NCI-H2196 (cell line): ENCODE measurements at regions not wholly inside any gene's neighbourhood (a gene's known extent, or its start where the extent isn't known, plus 50 kb on each side); places are given as distances from the start of the nearest gene placed in this dataset.

Source experiments
- DNase-seq: peaks from one replicate; lab custom pipeline; 2025; ENCODE audit not compliant: unreplicated experiment; lab: John Stamatoyannopoulos, UW

DNA sequence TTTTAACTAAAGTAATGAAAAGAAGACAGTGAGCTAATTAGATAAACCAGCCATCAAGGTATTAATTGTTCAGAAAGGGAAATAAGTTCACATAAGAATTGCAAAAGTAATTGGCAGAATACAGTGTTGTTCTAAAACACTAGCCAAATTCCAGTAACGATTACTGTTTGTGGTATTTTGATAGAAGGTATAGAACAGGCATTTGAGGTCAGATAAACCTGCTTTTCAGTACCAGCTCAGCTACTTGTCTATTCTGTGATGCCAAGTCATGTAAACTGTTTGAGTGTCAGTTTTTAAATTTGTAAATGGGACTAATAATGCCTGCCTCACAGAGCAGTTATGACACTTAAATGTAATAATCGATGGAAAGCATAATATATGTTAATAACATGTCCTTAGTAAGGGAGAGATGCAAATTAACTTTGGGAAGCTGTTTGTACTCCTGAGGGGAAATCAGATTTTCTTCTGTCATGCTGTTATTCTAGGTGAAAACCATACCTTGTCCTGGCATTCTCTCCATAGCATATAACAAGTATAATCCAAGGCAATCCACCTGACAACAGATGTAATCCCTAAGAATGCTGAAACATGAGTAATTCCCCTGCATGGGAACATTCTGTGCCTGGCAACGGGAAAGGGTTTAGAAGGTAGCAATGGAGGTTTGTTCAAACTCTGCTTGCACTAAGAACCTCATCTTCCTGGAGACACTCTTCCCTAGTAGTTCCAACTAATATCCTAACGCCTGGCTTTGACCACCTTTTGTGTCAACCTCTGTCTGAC lies 509.5 kb upstream of the PAPPA start:
- no peak for DNase-seq

- no peak for DNase-seq
Measured at GRCh38 chr9:115649991-115650472, 503.6 kb upstream of the PAPPA start.

GRCh38 chr9:115650768-115651167 lies 502.8 kb upstream of the PAPPA start:
- DNase-seq = no peak

DNA sequence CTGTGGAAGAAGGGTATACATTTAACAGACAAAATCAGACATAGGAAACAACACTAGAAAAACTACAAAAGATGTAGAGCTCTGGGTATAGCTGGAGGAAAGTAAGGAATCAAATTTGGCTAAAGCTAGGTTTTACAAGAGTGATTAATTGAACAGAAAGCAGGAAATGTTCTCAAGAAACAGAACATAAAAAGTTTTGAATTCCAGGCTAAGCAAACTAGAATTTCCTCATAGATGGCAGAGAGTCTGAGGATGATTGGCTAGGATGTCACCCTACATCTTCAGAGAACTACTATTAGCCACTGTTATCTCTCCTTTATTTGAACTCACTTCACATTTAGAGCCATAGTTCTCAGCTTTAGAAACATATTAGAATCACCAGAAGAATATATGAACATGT lies 502.1 kb upstream of the PAPPA start:
- no peak for DNase-seq

DNA sequence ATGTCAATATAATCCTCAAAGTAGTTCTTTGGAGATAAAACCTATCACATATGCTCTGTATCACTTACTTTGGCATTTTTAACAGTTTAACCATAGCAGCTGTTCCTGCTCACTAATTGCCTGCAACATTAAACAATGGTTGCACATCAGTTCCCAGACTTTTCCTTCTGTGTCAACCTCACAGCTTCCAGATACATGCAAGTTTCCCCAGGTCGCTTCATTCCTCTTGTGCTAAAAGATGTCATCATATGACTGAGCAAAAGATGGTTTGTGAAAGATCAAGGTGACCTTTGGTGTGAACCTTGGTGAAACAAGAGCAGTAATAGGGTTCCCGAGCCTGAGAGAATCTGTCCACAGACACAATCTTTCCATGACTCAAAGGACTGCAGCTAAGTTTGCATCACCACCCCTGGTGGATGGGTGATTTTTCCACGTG lies 500.4 kb upstream of the PAPPA start:
- no peak for DNase-seq

DNA sequence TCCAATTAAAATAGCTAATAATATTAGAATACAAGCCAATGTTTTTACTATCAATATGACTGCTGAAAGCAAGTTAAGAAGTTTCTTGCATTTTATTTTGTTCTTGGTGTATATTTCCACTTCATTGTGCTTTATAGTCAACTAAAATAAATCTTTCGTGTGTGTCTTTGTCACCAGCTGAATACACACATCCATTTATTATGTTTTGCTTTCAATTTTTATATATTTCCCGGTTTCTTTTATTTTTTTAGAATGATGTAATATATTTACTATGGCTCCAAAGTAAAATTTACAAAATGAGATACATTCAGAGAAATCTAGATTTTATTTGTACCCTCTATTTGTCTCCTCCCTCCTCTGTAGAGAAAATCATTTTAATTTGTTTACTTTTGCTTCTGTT lies 495.9 kb upstream of the PAPPA start:
- no peak for DNase-seq

GRCh38 chr9:115665519-115665918 lies 488.1 kb upstream of the PAPPA start:
- DNase-seq = no peak

DNA sequence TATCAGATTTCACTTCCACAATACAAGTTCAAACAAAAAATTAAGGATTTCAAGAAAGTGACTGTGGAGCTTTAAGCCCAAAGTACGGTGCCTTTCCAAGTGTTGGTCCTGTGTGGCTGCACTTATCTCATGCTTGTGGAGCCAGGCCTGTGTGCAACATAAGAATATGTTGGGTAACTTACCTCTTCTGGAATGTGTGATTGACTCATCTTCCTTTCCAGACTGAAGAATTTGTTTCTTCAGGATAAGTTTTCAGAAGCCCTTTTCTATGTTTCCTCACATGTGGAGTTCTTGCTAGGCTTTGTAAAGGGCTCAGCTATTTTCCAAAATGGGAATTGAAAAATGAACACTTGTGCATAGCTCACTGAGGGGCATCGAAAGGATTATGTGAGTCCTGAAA lies 485.1 kb upstream of the PAPPA start:
- no peak for DNase-seq

DNA sequence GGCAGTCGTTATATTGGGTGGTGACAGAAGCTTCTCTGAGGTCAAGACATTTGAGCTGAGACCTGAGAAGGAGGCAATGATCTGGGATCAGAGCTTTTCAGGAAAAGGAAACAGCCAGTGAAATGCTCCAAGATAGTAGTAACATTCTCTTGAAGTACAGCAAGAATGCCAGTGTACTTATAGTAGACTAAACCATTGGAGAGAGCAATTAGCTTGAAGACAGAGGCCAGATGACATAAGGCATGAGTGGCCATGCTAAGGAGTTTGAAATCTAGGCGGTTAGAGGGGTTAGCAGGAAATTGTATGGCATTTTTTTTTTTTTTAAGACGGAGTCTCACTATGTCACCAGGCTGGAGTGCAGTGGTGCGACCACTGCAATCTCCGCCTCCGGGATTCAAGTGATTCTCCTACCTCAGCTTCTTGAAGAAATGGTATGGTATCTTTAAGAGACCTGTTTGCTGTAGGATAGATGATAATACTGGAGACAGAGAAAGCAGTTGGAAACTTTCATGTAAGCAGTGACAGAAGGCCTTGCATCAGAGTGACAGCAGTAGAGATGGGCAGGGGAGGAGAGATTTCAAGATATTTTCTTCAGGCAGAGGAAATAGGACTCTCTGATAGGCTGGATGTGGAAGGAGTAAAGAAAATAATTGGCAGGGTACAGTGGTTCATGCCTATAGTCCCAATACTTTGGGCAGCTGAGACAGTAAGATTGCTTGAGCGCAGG lies 482.2 kb upstream of the PAPPA start:
- DNase-seq = no peak

DNA sequence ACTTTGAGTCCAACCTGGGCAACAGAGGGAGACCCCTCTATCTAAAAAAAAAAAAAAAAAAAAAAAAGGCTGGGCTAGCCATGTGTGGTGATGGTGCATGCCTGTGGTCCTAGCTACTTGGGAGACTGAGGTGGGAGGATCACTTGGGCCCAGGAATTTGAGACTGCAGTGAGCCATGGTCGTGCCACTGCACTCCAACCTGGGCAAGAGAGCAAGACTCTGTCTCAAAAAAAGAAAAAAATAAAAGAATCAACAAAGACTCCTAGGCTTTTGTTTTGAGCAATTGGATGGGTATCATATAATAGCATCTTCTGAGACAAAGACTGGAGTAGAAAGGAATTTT lies 481.7 kb upstream of the PAPPA start:
- DNase-seq = no peak

- no peak for DNase-seq
Measured at GRCh38 chr9:115672477-115673316, 480.9 kb upstream of the PAPPA start.

DNA sequence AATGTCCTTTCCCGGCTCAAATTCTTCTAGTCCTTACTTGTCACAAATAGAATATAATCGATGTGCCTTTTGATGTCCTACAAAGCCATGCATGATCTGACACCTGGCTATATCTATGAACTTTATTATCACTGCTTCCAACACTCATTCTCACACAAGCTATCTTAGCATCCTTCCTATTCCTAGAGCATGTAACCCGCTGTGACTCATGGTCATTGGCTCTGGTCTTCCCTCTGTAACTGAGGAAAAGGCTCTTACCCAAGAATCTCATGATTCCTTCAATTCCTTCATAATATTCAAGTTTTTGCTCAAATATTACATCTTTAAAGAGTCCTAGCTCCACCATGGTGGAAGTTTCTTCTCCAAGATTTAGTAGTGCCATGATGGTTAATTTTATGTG lies 480.0 kb upstream of the PAPPA start:
- DNase-seq = no peak

- no peak for DNase-seq
Measured at GRCh38 chr9:115674091-115674490, 479.5 kb upstream of the PAPPA start.

GRCh38 chr9:115675834-115676233 lies 477.8 kb upstream of the PAPPA start:
- no peak for DNase-seq

DNA sequence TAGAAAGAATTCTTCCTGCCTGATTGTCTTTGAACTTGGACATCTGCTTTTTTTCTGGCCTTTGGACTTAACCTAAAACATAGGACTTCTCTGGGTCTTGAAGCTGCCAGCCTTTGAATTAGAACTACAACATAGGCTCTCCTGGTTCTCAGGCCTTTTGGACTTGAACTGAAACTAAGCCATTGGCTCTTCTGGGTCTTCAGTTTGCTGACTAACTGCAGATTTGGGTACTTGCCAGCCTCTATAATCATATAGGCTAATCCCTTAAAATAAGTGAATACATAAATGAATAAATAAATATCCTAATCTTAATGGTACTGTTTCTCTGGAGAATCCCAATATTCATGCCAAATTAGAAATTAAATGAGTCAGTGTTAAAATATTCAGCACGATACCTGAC lies 473.4 kb upstream of the PAPPA start:
- DNase-seq = no peak

DNA sequence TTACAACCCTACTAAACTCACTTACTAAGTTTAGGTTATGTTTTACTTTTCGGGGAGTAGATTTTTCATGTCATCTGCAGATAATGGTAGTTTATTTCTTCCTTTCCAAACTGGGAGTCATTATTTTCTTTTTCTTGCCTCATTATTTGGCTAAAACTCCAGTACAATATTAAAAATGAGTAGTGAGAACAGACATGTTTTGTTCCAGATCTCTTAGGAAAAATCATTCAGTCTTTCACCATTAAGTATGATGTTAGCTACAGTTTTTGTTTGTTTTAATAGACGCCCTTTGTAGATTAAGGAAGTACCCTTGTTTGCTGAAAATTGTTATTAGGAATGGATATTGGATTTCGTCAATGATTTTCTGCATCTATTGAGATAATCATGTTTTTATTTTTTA lies 472.0 kb upstream of the PAPPA start:
- DNase-seq = no peak

DNA sequence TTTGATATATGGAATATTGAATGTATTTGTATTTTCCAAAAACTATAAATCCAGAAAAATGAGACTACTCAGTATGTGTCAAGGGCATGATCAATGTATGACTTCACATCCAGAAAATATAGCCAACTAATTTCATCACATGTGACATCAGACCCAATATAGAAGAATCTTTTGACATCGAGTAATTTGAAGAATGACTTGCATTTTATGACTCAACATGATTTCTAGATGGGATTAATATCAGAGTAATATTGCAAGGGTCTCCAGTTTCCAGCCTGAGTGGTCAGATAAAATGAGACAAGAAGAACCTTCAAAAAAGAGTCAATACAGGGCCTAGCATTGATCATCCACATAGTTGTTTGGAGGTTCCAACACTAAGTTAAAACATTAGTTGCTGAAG lies 467.5 kb upstream of the PAPPA start:
- no peak for DNase-seq

DNA sequence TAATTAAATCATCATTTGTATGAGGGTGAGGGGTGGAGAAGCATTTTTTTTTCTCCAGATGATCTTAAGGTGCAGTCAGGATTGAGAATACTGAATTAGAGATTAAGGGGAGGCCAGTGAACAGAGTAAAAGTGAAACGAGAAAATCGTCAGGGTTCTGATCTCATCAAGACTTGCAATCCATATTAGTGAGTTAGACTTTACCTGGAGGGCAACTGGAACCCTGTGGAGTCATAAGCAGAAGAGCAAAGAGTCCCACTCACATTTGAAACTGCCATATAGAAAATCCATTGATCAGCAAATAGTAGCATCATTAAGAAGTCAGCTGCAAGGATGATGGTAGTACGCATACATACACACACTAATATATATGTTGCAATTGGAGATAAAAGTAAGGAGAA lies 466.2 kb upstream of the PAPPA start:
- no peak for DNase-seq

DNA sequence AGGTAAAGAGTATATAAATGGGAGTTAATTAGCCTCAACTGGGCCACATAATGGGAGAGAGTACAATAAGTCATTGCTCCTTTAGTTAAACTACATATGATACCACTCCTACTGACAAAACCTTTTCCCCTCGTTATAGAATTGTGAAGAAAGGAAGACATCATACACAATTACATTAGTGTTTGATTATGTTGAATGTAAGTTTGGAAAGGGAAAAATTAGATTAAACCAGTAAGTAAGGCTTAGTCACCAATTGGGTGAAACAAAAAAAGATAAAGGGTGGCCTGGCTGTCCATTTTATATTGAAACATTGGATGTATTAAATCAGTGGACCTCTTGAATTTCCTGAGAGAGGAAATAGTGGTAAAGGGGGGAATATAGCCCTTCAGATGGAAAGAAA lies 464.3 kb upstream of the PAPPA start:
- no peak for DNase-seq

DNA sequence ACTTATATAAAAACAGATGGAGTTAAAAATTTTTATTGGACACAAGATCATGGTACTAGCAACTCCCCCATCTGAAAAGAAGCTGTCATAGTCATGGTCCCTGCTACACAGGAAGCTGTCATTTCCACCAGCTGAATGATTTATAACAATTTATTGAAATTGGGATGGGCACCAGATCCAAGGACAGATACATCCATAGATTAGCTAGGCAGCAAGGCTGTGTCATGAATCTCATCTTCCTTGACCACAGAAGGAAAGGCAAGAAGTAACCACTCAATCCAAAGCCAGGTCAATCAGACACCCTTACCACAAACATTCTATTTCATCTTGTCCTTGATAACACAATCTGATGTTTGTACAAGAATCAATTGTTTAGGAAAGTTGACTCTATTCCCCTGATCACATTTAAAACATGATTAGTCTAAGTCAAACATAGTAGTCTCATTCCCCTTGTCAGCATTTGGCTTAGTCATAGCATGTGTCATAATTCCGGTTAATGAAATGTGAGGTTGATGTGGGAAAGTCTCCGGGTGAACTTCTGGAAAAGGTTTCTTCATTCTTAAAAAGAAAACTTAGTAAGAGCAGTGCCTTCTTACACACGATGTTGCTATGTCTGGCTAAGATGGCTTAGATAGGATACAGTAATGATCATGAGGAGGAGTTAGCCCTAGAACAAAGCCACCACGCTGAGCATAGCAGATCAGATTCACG lies 462.6 kb upstream of the PAPPA start:
- no peak for DNase-seq

DNA sequence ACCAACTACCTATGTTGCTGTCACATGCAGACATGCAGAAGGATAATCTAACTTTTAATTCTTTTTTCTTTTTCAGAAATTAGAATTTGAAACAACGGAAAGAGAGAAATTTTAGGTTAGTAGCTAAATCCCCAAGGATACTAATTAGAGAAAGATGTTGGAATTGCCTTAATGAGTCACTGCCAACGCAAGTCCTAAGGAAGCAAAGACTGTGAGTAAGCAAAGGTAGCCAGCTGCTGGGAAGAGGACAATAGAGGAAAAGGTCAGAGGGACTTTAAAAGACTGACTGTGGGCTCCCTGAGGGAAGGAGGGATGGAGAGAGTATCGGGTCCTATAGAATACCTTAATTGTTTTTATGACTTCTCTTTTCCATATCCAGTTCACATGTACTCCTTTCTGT lies 461.9 kb upstream of the PAPPA start:
- no peak for DNase-seq
